ENCODE measurements at regions not wholly inside any gene's neighbourhood (a gene's known extent, or its start where the extent isn't known, plus 50 kb on each side); places are given as distances from the start of the nearest gene placed in this dataset.

GRCh38 chr20:48532028-48532427 lies 295.8 kb downstream of the PREX1 start:
- TF ChIP-seq CTCF (IDR thresholded peaks at IDR 0.05; ENCODE audit: insufficient read depth, missing control alignments) = no peak
- DNase-seq (ENCODE audit: insufficient read length, low spot score) = no peak
- no peak for FAIRE-seq

GRCh38 chr20:48531505-48531904 lies 296.3 kb downstream of the PREX1 start:
- no peak for TF ChIP-seq CTCF (IDR thresholded peaks at IDR 0.05; ENCODE audit: insufficient read depth, missing control alignments)
- FAIRE-seq = no peak
- DNase-seq (ENCODE audit: insufficient read length, low spot score) = no peak

- DNase-seq (ENCODE audit: insufficient read length, low spot score) = no peak
- FAIRE-seq = no peak
- TF ChIP-seq CTCF (IDR thresholded peaks at IDR 0.05; ENCODE audit: insufficient read depth, missing control alignments) = no peak
These were observed 296.8 kb downstream of the PREX1 start for GRCh38 chr20:48530957-48531356.

GRCh38 chr20:48528346-48528745 lies 299.5 kb downstream of the PREX1 start:
- FAIRE-seq (no peak), DNase-seq (ENCODE audit: insufficient read length, low spot score) (no peak)
- no peak for TF ChIP-seq CTCF (IDR thresholded peaks at IDR 0.05; ENCODE audit: insufficient read depth, missing control alignments)

GRCh38 chr20:48527771-48528170 lies 300.0 kb downstream of the PREX1 start:
- FAIRE-seq (no peak), DNase-seq (ENCODE audit: insufficient read length, low spot score) (no peak)

GRCh38 chr20:48526936-48527335 lies 300.9 kb downstream of the PREX1 start:
- no peak for TF ChIP-seq CTCF (IDR thresholded peaks at IDR 0.05; ENCODE audit: insufficient read depth, missing control alignments)
- DNase-seq (ENCODE audit: insufficient read length, low spot score) (no peak), FAIRE-seq (no peak)

More at GRCh38 chr20:48527771-48528170, 300.0 kb downstream of the PREX1 start:
- no peak for TF ChIP-seq CTCF (IDR thresholded peaks at IDR 0.05; ENCODE audit: insufficient read depth, missing control alignments)

GRCh38 chr20:48525400-48525799 lies 302.4 kb downstream of the PREX1 start:
- no peak for DNase-seq (ENCODE audit: insufficient read length, low spot score)
- no peak for FAIRE-seq
- TF ChIP-seq CTCF (IDR thresholded peaks at IDR 0.05; ENCODE audit: insufficient read depth, missing control alignments) = no peak
